ENCODE measurements at regions not wholly inside any gene's neighbourhood (a gene's known extent, or its start where the extent isn't known, plus 50 kb on each side); places are given as distances from the start of the nearest gene placed in this dataset.
A peak's percentile ranks its signal among the peaks of the same experiment; 100 is the strongest.

DNA sequence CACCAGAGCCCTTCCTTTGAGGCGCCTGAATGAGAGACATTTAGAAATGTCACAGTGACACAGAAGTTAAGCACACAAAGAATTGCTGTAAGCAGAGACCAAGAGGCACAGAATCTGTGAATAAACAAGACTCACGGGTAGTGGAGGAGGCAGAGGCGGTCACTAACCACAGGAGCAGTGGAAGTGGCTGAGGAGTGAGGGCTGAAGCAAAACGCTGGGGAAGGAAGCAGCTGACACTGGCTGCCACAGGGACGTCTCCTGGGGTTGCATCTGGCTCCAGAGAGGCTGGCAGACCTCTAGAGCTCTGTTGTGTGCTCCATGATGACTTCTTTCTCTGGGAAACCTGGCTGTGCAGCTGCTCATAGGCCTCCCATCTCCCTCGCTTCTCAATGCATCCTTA, 65.0 kb upstream of the SLC2A12 start:
- DNase-seq = peak; percentile 27

DNA sequence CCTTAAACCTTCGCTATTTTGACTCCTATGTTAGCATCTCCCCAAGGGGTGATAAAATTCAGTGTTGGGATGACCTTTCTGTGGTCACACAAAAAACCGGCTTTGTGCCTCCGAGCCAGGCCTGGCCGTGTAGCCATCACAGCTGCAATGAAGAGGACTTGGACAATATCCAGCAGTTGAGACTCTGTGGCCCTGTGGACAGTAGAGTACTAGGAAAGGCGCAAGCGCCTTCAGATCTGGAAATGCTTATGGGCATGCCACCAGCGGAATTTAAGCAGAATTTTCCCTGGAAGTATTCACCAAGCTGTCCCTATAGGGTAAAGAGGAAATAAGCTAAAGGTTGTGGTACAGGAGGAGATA, 63.3 kb upstream of the SLC2A12 start:
- no peak for DNase-seq

DNA sequence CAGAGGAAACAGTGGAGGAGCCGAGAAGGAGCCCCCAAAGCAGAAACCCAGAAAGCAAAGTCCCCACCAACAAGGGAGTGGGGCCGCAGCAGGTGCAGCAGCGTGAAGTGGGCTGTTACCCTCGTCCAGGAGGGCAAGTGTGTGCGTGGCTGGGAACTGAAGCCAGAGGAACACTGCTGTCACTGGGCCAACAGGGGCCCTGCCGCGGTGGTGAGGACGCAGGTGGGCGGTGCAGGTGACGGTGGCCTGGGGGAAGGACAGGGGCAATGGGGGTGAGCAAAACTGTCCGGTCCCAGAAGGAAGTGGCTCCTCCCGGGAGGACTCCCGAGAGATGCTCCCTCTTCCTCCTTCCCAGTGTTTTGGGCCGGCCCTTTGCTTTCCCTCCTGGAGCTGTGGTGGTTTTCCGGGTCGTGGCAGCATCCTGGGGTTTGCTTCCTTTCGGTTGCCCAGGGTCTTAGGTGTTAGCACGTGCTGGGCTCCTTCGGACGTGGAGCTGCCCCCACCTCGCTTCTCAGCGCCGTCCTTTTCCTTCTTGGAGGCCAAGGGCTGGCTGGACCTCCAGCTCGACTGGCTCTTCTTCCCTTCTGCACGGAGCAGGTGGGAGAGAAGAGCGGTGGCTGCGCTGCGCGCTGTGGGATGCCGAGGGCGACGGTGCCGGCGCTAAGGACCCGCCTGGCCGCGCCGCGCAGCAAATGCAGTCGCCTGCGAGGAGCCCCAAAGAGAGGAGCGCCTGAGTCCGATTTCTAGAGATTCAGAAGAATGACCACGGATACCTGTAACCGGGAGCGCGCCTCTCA, 62.7 kb upstream of the SLC2A12 start:
- DNase-seq = no peak

DNA sequence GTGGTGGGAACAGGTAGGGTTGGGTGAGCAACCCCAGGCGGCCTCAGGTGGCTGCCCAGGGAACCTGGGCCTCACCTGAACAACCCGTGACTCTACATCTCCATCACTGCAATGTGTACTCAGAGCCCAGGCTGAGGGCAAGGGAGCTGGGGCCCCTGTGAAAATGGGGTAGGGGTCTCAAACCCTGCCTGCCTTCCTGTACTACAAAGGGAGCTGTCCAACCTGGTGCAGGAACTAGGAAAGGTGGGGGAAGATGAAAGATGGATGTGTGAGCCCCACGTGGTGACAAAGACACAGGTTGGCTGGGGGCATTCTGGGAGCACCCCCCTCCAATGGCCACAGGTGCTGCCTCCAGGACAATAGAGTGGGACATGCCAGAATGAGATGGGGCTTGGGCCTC, 62.1 kb upstream of the SLC2A12 start:
- no peak for DNase-seq

DNA sequence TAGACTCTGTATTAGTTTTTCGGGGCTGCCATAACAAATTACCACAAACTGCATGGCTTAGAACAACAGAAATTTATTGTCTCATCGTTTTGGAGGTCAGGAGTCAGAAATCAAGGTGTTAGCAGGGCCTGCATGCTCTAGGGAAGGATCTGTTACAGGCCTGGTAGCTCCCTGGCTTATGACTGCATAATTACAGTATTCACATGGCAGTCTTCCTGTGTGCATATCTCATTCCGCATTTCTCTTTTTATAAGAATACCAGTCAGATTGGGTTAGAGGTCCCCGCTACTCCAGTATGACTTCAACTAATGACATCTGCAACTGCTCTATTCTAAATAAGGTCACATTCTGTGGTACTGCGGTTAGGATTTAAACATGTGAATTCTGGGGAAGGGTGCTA, 59.3 kb upstream of the SLC2A12 start:
- DNase-seq = no peak

DNA sequence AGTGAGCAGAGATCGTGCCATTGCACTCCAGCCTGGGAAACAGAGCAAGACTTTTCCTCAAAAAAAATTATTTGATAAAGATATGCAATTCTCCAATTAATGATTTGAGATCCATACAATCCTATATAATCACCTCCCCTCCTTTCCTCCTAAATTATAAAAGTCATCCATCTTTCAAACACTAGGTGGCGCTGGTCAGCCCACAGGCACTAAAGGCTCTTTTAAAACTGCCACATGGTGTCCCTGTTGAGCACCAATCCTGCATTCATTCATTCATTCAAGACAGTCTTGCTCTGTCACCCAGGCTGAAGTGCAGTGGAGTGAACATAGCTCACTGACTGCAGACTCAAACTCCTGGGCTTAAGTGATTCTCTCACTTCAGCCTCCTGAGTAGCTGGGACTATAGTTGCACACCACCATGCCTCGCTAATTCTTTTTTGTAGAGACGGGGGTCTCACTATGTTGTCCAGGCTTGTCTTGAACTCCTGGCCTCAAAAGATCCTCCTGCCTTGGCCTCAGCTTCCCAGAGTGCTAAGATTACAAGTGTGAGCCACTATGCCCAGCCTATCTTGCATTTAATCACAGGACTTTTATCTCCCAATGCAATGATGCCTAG, 58.7 kb upstream of the SLC2A12 start:
- peak; percentile 63 for DNase-seq

DNA sequence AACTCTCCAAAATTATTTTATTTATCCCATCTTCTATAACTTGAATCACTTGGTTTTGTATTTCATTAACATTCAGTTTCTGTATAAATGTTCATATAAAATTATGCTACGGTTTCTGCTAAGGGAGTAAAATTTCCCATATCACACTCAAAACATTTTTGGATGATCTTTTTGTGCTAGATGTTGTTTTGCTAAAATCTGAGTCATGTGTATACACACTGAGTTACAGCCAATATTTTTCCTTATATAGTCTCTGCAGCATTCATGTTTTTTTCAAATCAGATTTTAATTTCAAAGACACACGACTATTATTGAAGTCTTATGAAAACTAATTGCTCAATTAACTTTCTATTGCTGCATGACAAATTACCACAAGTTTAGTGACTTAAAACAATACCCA, 54.3 kb upstream of the SLC2A12 start:
- no peak for DNase-seq

DNA sequence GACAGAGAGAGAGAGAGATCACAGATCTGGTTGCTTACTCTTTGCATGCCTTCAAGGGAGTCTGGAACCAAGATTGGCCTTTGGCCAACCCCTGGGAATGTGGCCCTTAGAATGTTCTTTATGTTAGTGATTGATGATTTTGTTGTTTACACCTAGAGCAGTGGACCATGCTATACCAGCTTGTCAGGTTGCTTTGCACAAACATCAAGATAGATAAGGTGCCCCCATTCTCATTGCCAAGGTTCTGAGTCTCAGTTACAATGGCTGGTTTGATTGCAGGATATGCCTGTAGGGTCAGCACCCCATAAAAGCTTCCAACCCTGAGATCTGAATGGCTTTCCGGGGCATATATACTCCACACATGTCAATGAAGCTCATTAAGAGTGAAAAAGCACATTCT, 53.5 kb upstream of the SLC2A12 start:
- DNase-seq = no peak

DNA sequence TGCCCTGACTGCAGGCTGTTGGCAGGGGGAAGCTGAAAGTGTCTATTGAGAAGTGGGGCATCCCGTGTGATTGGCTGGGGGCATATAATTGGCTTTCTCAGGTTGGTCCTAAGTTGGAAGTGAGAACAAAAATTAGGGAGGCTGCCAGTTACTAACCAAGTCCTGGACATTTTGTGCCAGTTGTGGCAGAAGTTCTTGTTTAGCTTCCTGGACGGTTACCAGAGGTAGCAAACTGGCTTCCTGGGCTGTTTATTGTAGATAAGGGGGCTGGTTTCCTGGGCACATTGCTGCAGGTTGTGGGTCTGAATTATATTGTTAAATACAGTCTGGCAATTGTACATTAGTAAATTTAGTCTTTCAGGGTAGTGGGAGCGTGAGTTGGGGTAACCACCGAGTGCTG, 50.6 kb upstream of the SLC2A12 start:
- no peak for DNase-seq
